NB4 (cell line): ENCODE measurements at regions not wholly inside any gene's neighbourhood (a gene's known extent, or its start where the extent isn't known, plus 50 kb on each side); places are given as distances from the start of the nearest gene placed in this dataset.

Experiments
- DNase-seq: peaks from one replicate; pipeline ENCODE4 v3.0.0; 2010; ENCODE audit warnings: low read depth
- H3K4me3 ChIP-seq: one replicate; pipeline ENCODE4 v1.5.1; 2011; ENCODE audit warnings: mild to moderate bottlenecking, low read depth, low read length, moderate library complexity
- CTCF ChIP-seq: IDR thresholded peaks from one replicate; pipeline ENCODE4 v1.5.1; 2012; ENCODE audit warnings: low read depth, low read length
- MAX ChIP-seq: IDR thresholded peaks from 2 replicates; pipeline ENCODE4 v1.6.1; 2011; ENCODE audit warnings: low read depth, low read length
- MYC ChIP-seq: IDR thresholded peaks from 2 replicates; pipeline ENCODE4 v1.6.1; 2011; ENCODE audit warnings: low read depth, low read length
- POLR2A ChIP-seq: IDR thresholded peaks from 2 replicates; pipeline ENCODE4 v1.6.1; 2011; ENCODE audit warnings: mild to moderate bottlenecking; ENCODE audit not compliant: insufficient read length; ENCODE audit errors: extremely low read depth

GRCh38 chr14:61638595-61639387 lies 56.5 kb upstream of the HIF1A start:
- no peak overlapping the region for H3K4me3 ChIP-seq
- no peak for TF ChIP-seq POLR2A
- no peak for TF ChIP-seq MYC
- TF ChIP-seq CTCF = no peak
- no peak for TF ChIP-seq MAX
- DNase-seq = no peak

- no peak overlapping the region for H3K4me3 ChIP-seq
- DNase-seq = no peak
- no peak for TF ChIP-seq MAX
- no peak for TF ChIP-seq CTCF
- no peak for TF ChIP-seq MYC
- TF ChIP-seq POLR2A = no peak
Measured at GRCh38 chr14:61640158-61641136, 54.9 kb upstream of the HIF1A start.

- no peak for TF ChIP-seq CTCF
- TF ChIP-seq MYC = no peak
- TF ChIP-seq MAX = no peak
- TF ChIP-seq POLR2A = no peak
- H3K4me3 ChIP-seq = no peak overlapping the region
- DNase-seq = no peak
Measured at GRCh38 chr14:61641914-61642613, 53.2 kb upstream of the HIF1A start.

GRCh38 chr14:61642614-61642982 lies 52.7 kb upstream of the HIF1A start:
- TF ChIP-seq CTCF = no peak
- DNase-seq = no peak
- H3K4me3 ChIP-seq = no peak overlapping the region

- TF ChIP-seq MYC (no peak), CTCF (no peak), MAX (no peak), POLR2A (no peak)
- H3K4me3 ChIP-seq = no peak overlapping the region
- DNase-seq = no peak
Measured at GRCh38 chr14:61643555-61643954, 51.8 kb upstream of the HIF1A start.
